ENCODE measurements at regions not wholly inside any gene's neighbourhood (a gene's known extent, or its start where the extent isn't known, plus 50 kb on each side); places are given as distances from the start of the nearest gene placed in this dataset.

DNA sequence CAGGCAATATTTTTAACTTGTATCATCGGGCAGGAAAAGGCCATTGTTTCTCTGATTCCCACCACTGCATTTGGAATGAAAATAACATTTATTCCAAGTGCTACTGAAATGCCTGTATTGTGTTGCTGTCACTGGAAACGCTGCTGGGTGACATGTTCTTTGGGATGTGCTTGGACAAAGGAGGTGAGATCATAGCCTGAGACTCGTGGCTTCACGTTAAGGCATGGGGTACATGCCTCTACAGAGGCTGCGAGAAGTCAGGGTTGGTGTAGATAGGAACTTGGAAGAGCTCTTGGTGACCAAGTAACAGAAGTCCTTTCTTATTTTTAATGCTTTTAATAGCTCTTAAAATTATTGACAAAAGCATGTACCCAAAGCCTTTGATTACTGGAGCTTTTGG, 58.8 kb upstream of the MAF start:
- ATAC-seq: no peak
- H3K27me3 ChIP-seq: no peaks in the 10 kb centered on the region
- no peak overlapping the region for H3K27ac ChIP-seq
- DNase-seq: no peak
- H3K36me3 ChIP-seq: no peaks in the 10 kb centered on the region
- no peak overlapping the region for H3K4me3 ChIP-seq
- H3K4me1 ChIP-seq: peaks cover 0 to 4% (median 0%) of the 10 kb centered on the region in 12 donors
- TF ChIP-seq, protein P1, sequence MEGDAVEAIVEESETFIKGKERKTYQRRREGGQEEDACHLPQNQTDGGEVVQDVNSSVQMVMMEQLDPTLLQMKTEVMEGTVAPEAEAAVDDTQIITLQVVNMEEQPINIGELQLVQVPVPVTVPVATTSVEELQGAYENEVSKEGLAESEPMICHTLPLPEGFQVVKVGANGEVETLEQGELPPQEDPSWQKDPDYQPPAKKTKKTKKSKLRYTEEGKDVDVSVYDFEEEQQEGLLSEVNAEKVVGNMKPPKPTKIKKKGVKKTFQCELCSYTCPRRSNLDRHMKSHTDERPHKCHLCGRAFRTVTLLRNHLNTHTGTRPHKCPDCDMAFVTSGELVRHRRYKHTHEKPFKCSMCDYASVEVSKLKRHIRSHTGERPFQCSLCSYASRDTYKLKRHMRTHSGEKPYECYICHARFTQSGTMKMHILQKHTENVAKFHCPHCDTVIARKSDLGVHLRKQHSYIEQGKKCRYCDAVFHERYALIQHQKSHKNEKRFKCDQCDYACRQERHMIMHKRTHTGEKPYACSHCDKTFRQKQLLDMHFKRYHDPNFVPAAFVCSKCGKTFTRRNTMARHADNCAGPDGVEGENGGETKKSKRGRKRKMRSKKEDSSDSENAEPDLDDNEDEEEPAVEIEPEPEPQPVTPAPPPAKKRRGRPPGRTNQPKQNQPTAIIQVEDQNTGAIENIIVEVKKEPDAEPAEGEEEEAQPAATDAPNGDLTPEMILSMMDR (IDR thresholded peaks at IDR 0.05): no peak
- no peak for TF ChIP-seq POLR2A (IDR thresholded peaks at IDR 0.05)
- WGBS, 4 donors: 51 to 63% (median 57%) methylated on average over 5 of the region's 5 CpGs
- intact Hi-C loops (cut with DNase I): no loop called here
- H3K9me3 ChIP-seq: no peaks in the 10 kb centered on the region

DNA sequence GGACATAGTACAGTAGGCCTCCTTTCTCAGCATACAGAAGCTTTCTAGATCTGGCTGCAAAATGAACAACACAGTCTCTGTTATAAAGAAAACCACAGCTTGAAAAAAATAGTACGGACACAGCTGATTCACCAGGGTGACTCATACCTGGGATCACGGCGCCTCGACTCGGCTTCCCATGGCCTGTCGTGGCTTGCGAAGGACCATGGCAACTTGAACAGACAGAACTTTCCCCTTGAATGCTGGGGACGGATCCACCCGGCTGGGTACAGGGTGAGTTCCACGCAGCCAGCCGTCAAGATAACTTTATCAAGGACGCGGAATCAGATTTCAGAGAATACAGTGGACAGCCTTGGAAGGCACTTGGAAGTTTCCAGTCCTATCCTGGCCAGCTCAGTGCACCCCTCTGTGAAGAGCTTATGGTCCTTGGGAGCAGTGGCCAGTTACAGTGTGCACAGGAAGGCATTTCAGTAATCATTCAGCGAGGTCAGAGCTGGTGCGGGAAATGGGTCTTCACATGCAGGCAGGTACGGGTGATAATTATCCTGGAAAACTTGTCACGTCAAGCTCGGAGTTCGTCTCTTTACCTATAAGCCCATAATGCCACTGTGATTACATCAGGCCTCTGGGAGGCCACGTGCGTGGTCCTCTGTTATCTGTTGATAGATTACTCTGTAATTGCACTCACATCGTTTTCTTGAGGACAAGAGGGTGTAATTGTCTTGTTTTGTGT, 57.9 kb upstream of the MAF start:
- 87 to 91% (median 90%) methylated on average over 22 of the region's 22 CpGs for WGBS, 4 donors
- no peak for DNase-seq
- Histone ChIP-seq H3K4me3 (no peak overlapping the region), H3K27ac (no peak overlapping the region), H3K36me3 (no peaks in the 10 kb centered on the region), H3K4me1 (peaks cover 0 to 3% (median 0%) of the 10 kb centered on the region in 12 donors), H3K27me3 (no peaks in the 10 kb centered on the region), H3K9me3 (no peaks in the 10 kb centered on the region)
- intact Hi-C loops (cut with DNase I): no loop called here
- ATAC-seq: no peak
- TF ChIP-seq, protein P1 (IDR thresholded peaks at IDR 0.05): no peak
- TF ChIP-seq POLR2A (IDR thresholded peaks at IDR 0.05): no peak

DNA sequence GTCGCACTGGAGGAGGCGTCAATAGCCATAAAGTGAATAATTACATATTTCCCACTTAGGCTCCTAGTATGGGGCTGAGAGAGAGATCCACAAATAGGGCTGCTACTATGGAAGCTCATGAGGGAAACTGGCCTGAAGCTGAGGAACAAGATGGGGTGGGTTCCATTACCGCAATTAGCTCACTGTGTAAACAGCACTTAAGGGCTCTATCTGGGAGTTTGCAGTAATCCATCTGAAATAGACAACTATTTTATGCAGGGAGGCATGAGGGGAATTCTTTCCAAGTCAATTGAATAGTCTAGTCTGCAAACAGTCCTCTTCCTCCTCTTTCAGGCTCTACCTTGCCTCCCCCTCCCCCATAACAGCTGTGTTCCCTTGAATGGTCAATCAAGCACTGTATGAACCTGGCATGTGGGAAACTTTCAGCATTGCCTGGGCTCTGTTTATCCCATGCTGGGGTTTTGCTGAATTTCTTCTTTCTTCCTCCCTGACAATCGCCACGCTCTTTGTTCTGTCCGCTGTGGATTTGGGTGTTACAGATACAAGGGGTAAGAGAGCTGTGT, 56.1 kb upstream of the MAF start:
- H3K27ac ChIP-seq: no peak overlapping the region
- peaks cover 0 to 6% (median 0%) of the 10 kb centered on the region in 12 donors for H3K4me1 ChIP-seq
- H3K27me3 ChIP-seq: no peaks in the 10 kb centered on the region
- intact Hi-C loops (cut with DNase I): no loop called here
- H3K36me3 ChIP-seq: no peaks in the 10 kb centered on the region
- no peak overlapping the region for H3K4me3 ChIP-seq
- no peaks in the 10 kb centered on the region for H3K9me3 ChIP-seq
- 96 to 98% (median 97%) methylated on average over 6 of the region's 6 CpGs for WGBS, 4 donors
- no peak for ATAC-seq
- no peak for TF ChIP-seq POLR2A (IDR thresholded peaks at IDR 0.05)
- TF ChIP-seq, protein P1 (IDR thresholded peaks at IDR 0.05): no peak
- DNase-seq: no peak

DNA sequence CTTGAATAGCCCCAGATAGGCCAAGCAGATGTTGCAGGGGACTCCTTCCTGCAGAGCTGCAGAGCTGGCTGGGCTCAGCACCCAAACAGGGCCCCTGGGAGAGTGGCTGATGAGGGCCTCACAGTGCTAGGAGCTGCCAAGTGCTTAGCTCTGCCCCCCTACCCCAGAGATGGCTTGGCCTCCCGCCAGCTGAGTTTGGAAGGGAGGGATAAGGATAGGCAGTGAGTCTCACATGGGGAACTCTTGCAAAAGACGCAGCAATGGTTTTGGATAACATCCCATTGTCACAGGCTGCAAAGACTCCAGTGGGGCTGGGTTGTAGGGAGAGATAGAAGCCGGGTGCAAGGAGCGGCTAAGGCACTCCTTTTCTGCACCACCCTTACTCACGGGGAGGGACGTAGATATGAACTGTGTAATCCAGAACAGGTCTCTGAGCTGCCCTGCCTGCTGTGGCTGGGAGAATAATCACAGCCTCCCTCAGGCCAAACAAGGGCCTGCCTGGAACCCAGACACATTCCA, 52.9 kb upstream of the MAF start:
- Histone ChIP-seq H3K36me3 (no peaks in the 10 kb centered on the region), H3K27ac (no peak overlapping the region), H3K9me3 (no peaks in the 10 kb centered on the region), H3K4me3 (no peak overlapping the region), H3K27me3 (no peaks in the 10 kb centered on the region), H3K4me1 (peaks cover 0 to 6% (median 0%) of the 10 kb centered on the region in 12 donors)
- ATAC-seq: peak in 3 of 4 donors; percentile 40 to 45 (median 43)
- peak; percentile 38 to 80 (median 54) for DNase-seq
- WGBS, 4 donors: 18 to 33% (median 23%) methylated on average over 6 of the region's 6 CpGs
- TF ChIP-seq, protein P1 (IDR thresholded peaks at IDR 0.05): no peak
- no peak for TF ChIP-seq POLR2A (IDR thresholded peaks at IDR 0.05)
- intact Hi-C loops (cut with DNase I): no loop called here
